HCT116 (cell line): ENCODE measurements at regions not wholly inside any gene's neighbourhood (a gene's known extent, or its start where the extent isn't known, plus 50 kb on each side); places are given as distances from the start of the nearest gene placed in this dataset.

Experiments
- ATAC-seq: fragments of 200-7000 bp; cut with Tn5 transposase; 2 replicates; pipeline ENCODE4 v1.9.1; 2020; ENCODE audit warnings: mild to moderate bottlenecking, moderate library complexity
- BruUV-seq: library from RNA; stranded (reverse); fragments of 400-500 nt; replicated peaks from 2 replicates; lab custom pipeline; 2021; lab: Mats Ljungman, UMichigan
- CTCF ChIA-PET: fragments of 300-600 bp; sonication (Branson Sonifier 250); formaldehyde crosslinking; loops from one replicate; lab custom pipeline; 2021; ENCODE audit warnings: antibody characterized with exemption; lab: Charles Lee
- POLR2A ChIA-PET: fragments of 300-600, 350-600 bp; sonication (Branson Sonifier 250); formaldehyde crosslinking; loops from one replicate; lab custom pipeline; 2021; ENCODE audit warnings: antibody characterized with exemption; lab: Charles Lee
- RAD21 ChIA-PET, 2 experiments: fragments of 300-600 bp; sonication (Branson Sonifier 250); formaldehyde crosslinking; loops; one replicate each; lab custom pipeline; 2023; ENCODE audit warnings: low total read pairs in 2 of 2; ENCODE audit not compliant: uncharacterized antibody in 2 of 2, unreplicated experiment in 2 of 2, low non-redundant PET in 1 of 2; lab: Charles Lee
- DNase-seq: peaks from one replicate; pipeline ENCODE4 v3.0.0-alpha.2; 2010; ENCODE audit warnings: low read depth, low spot score
- H2AFZ ChIP-seq: fragments of 200-600 bp; shearing (Covaris generic), sonication (generic); 2 replicates; pipeline ENCODE4 v1.6.1; 2017; ENCODE audit warnings: low read depth, mixed run types, mixed read lengths, antibody characterized with exemption, low read length; ENCODE audit not compliant: poor library complexity, severe bottlenecking
- H3K27ac ChIP-seq: 2 replicates; pipeline ENCODE4 v1.5.1; 2012; ENCODE audit warnings: low read depth, low read length
- H3K27me3 ChIP-seq: fragments of 200-600 bp; sonication (generic); 2 replicates; pipeline ENCODE4 v1.6.1; 2016; ENCODE audit warnings: mixed run types, low read length, mixed read lengths; ENCODE audit not compliant: insufficient read depth
- H3K36me3 ChIP-seq, 2 experiments: fragments of 200-500 bp in 1 of 2; fragments of 200-600 bp in 1 of 2; sonication (Bioruptor generic) in 1 of 2; sonication (generic) in 1 of 2; 2 replicates each; pipeline versions ENCODE4 v1.5.1 to v1.6.1; 2014 to 2016; ENCODE audit warnings: low read length in 2 of 2, inconsistent platforms in 1 of 2, mixed read lengths in 1 of 2, mixed run types in 1 of 2; ENCODE audit not compliant: insufficient read depth in 2 of 2, control insufficient read depth in 1 of 2
- H3K4me1 ChIP-seq, 2 experiments: fragments of 200-600 bp in 1 of 2; sonication (generic) in 1 of 2; 2 replicates each; pipeline versions ENCODE4 v1.5.1 to v1.6.1; 2012 to 2017; ENCODE audit warnings: low read length in 2 of 2, inconsistent platforms in 1 of 2, mild to moderate bottlenecking in 1 of 2, mixed read lengths in 1 of 2, mixed run types in 1 of 2, moderate library complexity in 1 of 2; ENCODE audit not compliant: insufficient read depth in 2 of 2, control insufficient read depth in 1 of 2
- H3K4me2 ChIP-seq: fragments of 200-600 bp; sonication (generic); 2 replicates; pipeline ENCODE4 v1.6.1; 2017; ENCODE audit warnings: mixed run types, low read length, mixed read lengths
- H3K4me3 ChIP-seq, 2 experiments: fragments of 200-600 bp in 1 of 2; sonication (generic) in 1 of 2; replicated peaks in 1 of 2; 2 replicates each; pipeline ENCODE4 v1.5.1; 2011 to 2016; ENCODE audit warnings: low read length in 2 of 2, control low read depth in 1 of 2, low read depth in 1 of 2, mild to moderate bottlenecking in 1 of 2, mixed read lengths in 1 of 2, mixed run types in 1 of 2
- H3K79me2 ChIP-seq: fragments of 200-600 bp; sonication (generic); 2 replicates; pipeline ENCODE4 v1.6.1; 2017; ENCODE audit warnings: mild to moderate bottlenecking, mixed run types, low read length, moderate library complexity, mixed read lengths; ENCODE audit not compliant: insufficient read depth
- H3K9ac ChIP-seq: fragments of 200-600 bp; sonication (generic); 2 replicates; pipeline ENCODE4 v1.6.1; 2016; ENCODE audit warnings: low read length, mixed read lengths
- H3K9me2 ChIP-seq: fragments of 200-600 bp; sonication (generic), shearing (Covaris generic); 2 replicates; pipeline ENCODE4 v1.6.1; 2017; ENCODE audit warnings: mixed run types, mild to moderate bottlenecking, moderate library complexity; ENCODE audit not compliant: insufficient read depth
- H3K9me3 ChIP-seq, 2 experiments: fragments of 200-500 bp in 1 of 2; fragments of 200-600 bp in 1 of 2; sonication (Bioruptor generic) in 1 of 2; sonication (generic) in 1 of 2; 2 replicates each; pipeline ENCODE4 v1.6.1; 2014 to 2017; ENCODE audit warnings: low read length in 2 of 2, mixed read lengths in 2 of 2, inconsistent platforms in 1 of 2, low read depth in 1 of 2, mild to moderate bottlenecking in 1 of 2, mixed run types in 1 of 2, moderate library complexity in 1 of 2; ENCODE audit not compliant: control insufficient read depth in 1 of 2, insufficient read depth in 1 of 2
- H4K20me1 ChIP-seq: fragments of 200-600 bp; sonication (generic), shearing (Covaris generic); 2 replicates; pipeline ENCODE4 v1.6.1; 2017; ENCODE audit warnings: mixed run types, mild to moderate bottlenecking, moderate library complexity; ENCODE audit not compliant: insufficient read depth
- ATF3 ChIP-seq: IDR thresholded peaks from 2 replicates; pipeline ENCODE4 v1.6.1; 2012
- CBX3 ChIP-seq: IDR thresholded peaks from 2 replicates; pipeline ENCODE4 v1.6.1; 2012; ENCODE audit warnings: low read depth
- CEBPB ChIP-seq: IDR thresholded peaks from 2 replicates; pipeline ENCODE4 v1.6.1; 2012; ENCODE audit warnings: low read depth
- CTCF ChIP-seq, 3 experiments: fragments of 200-600 bp in 1 of 3; sonication (generic) in 1 of 3; IDR thresholded peaks in 2 of 3; conservative IDR thresholded peaks in 1 of 3; 2 replicates each; pipeline ENCODE4 v1.5.1; 2012 to 2017; ENCODE audit warnings: low read depth in 2 of 3, low read length in 2 of 3, antibody characterized with exemption in 1 of 3, borderline replicate concordance in 1 of 3, control low read depth in 1 of 3, mild to moderate bottlenecking in 1 of 3, mixed read lengths in 1 of 3, mixed run types in 1 of 3, moderate library complexity in 1 of 3; ENCODE audit not compliant: insufficient read depth in 1 of 3
- EGR1 ChIP-seq: IDR thresholded peaks from 2 replicates; pipeline ENCODE4 v1.6.1; 2012; ENCODE audit warnings: low read depth
- ELF1 ChIP-seq: IDR thresholded peaks from 2 replicates; pipeline ENCODE4 v1.6.1; 2012; ENCODE audit warnings: low read depth, borderline replicate concordance
- EZH2phosphoT487 ChIP-seq: fragments of 200-600 bp; IDR thresholded peaks from 2 replicates; pipeline ENCODE4 v1.6.1; 2018; ENCODE audit warnings: antibody characterized with exemption, borderline replicate concordance
- JUND ChIP-seq: IDR thresholded peaks from 2 replicates; pipeline ENCODE4 v1.6.1; 2012
- MAX ChIP-seq: IDR thresholded peaks from 2 replicates; pipeline ENCODE4 v1.6.1; 2012
- POLR2A ChIP-seq: IDR thresholded peaks from 2 replicates; pipeline ENCODE4 v1.7.0; 2011; ENCODE audit warnings: borderline replicate concordance; ENCODE audit not compliant: insufficient read depth, insufficient read length; ENCODE audit errors: extremely low read depth
- RAD21 ChIP-seq: IDR thresholded peaks from 2 replicates; pipeline ENCODE4 v1.6.1; 2012; ENCODE audit warnings: low read depth, mild to moderate bottlenecking
- REST ChIP-seq: IDR thresholded peaks from 2 replicates; pipeline ENCODE4 v1.6.1; 2012; ENCODE audit warnings: low read depth
- SIN3A ChIP-seq: IDR thresholded peaks from 2 replicates; pipeline ENCODE4 v1.6.1; 2012; ENCODE audit warnings: low read depth
- TCF7L2 ChIP-seq: IDR thresholded peaks from 2 replicates; pipeline ENCODE4 v1.7.0; 2011; ENCODE audit warnings: borderline replicate concordance, inconsistent platforms; ENCODE audit not compliant: insufficient read depth, insufficient read length; ENCODE audit errors: extremely low read depth
- YY1 ChIP-seq: IDR thresholded peaks from 2 replicates; pipeline ENCODE4 v1.6.1; 2011; ENCODE audit warnings: low read length, low read depth, moderate library complexity, mild to moderate bottlenecking; ENCODE audit not compliant: insufficient replicate concordance; ENCODE audit errors: extremely low read depth
- ZBTB33 ChIP-seq: IDR thresholded peaks from 2 replicates; pipeline ENCODE4 v1.6.1; 2011; ENCODE audit warnings: mild to moderate bottlenecking, low read length, moderate library complexity; ENCODE audit not compliant: insufficient replicate concordance; ENCODE audit errors: extremely low read depth
- ZFX ChIP-seq: fragments of 450-650 bp; IDR thresholded peaks from 2 replicates; pipeline ENCODE4 v1.6.1; 2017
- ZNF274 ChIP-seq: fragments of 200-500 bp; sonication (Bioruptor generic); IDR thresholded peaks from 2 replicates; pipeline ENCODE4 v1.6.1; 2014; ENCODE audit warnings: mild to moderate bottlenecking, low read depth, low read length, inconsistent platforms
- intact Hi-C: fragments of 100-400 bp; cut with micrococcal nuclease; formaldehyde crosslinking; loops from 2 replicates; pipeline ENCODE4 v1.10.0; 2022

GRCh38 chr11:127334466-127334865, 333.9 kb upstream of the KIRREL3 start:
- Histone ChIP-seq H2AFZ (no peak overlapping the region), H3K4me1 (no peaks in the 10 kb centered on the region), H3K27ac (no peak overlapping the region), H3K27me3 (no peaks in the 10 kb centered on the region), H3K4me3 (no peak overlapping the region), H3K9ac (no peak overlapping the region), H3K79me2 (no peaks in the 10 kb centered on the region), H3K36me3 (no peaks in the 10 kb centered on the region), H3K4me2 (no peak overlapping the region), H3K9me3 (peaks cover 13 to 16% of the 10 kb centered on the region in 2 experiments; a peak in 2 of 4 replicates), H3K9me2 (no peaks in the 10 kb centered on the region), H4K20me1 (no peaks in the 10 kb centered on the region)
- POLR2A ChIA-PET: no interaction called here
- RAD21 ChIA-PET: no interaction called here
- intact Hi-C loops: no loop called here
- no TSS peak for BruUV-seq
- CTCF ChIA-PET: no interaction called here
- ATAC-seq (no peak), DNase-seq (no peak)
- TF ChIP-seq EGR1 (no peak), ZBTB33 (no peak), ZFX (no peak), ELF1 (no peak), SIN3A (no peak), POLR2A (no peak), MAX (no peak), TCF7L2 (no peak), REST (no peak), RAD21 (no peak), CBX3 (no peak), YY1 (no peak), EZH2phosphoT487 (no peak), CEBPB (no peak), ZNF274 (no peak), ATF3 (no peak), JUND (no peak), CTCF (IDR thresholded peaks at IDR 0.05 in 2 of 3, conservative IDR thresholded peaks at IDR 0.05 in 1 of 3; ENCODE audit: borderline replicate concordance in 1 of 3, insufficient read depth in 1 of 3, low read depth in 2 of 3, low read length in 2 of 3) (no peak)
